ENCODE measurements at regions not wholly inside any gene's neighbourhood (a gene's known extent, or its start where the extent isn't known, plus 50 kb on each side); places are given as distances from the start of the nearest gene placed in this dataset.

GRCh38 chr9:19941874-19942273 is 153.0 kb upstream of the SLC24A2 start:
- TF ChIP-seq CTCF (IDR thresholded peaks at IDR 0.05; ENCODE audit: low read depth, low read length) = no peak
- no peak for TF ChIP-seq POLR2A (IDR thresholded peaks at IDR 0.05; ENCODE audit: extremely low read depth, insufficient read length)
- TF ChIP-seq MYC (IDR thresholded peaks at IDR 0.05; ENCODE audit: low read depth, low read length) = no peak
- no peak for TF ChIP-seq MAX (IDR thresholded peaks at IDR 0.05; ENCODE audit: low read depth, low read length)
- no peak for DNase-seq (ENCODE audit: low read depth)
- H3K4me3 ChIP-seq (ENCODE audit: low read depth, low read length) = no peak overlapping the region

GRCh38 chr9:19940811-19941535 is 152.1 kb upstream of the SLC24A2 start:
- H3K4me3 ChIP-seq (ENCODE audit: low read depth, low read length) = no peak overlapping the region
- no peak for DNase-seq (ENCODE audit: low read depth)
- TF ChIP-seq CTCF (IDR thresholded peaks at IDR 0.05; ENCODE audit: low read depth, low read length) = no peak
- no peak for TF ChIP-seq POLR2A (IDR thresholded peaks at IDR 0.05; ENCODE audit: extremely low read depth, insufficient read length)
- TF ChIP-seq MAX (IDR thresholded peaks at IDR 0.05; ENCODE audit: low read depth, low read length) = no peak
- TF ChIP-seq MYC (IDR thresholded peaks at IDR 0.05; ENCODE audit: low read depth, low read length) = no peak

GRCh38 chr9:19939734-19940278 is 151.0 kb upstream of the SLC24A2 start:
- TF ChIP-seq MAX (IDR thresholded peaks at IDR 0.05; ENCODE audit: low read depth, low read length) (no peak), POLR2A (IDR thresholded peaks at IDR 0.05; ENCODE audit: extremely low read depth, insufficient read length) (no peak), CTCF (IDR thresholded peaks at IDR 0.05; ENCODE audit: low read depth, low read length) (no peak), MYC (IDR thresholded peaks at IDR 0.05; ENCODE audit: low read depth, low read length) (no peak)
- DNase-seq (ENCODE audit: low read depth) = peak; percentile 42
- no peak overlapping the region for H3K4me3 ChIP-seq (ENCODE audit: low read depth, low read length)

DNA sequence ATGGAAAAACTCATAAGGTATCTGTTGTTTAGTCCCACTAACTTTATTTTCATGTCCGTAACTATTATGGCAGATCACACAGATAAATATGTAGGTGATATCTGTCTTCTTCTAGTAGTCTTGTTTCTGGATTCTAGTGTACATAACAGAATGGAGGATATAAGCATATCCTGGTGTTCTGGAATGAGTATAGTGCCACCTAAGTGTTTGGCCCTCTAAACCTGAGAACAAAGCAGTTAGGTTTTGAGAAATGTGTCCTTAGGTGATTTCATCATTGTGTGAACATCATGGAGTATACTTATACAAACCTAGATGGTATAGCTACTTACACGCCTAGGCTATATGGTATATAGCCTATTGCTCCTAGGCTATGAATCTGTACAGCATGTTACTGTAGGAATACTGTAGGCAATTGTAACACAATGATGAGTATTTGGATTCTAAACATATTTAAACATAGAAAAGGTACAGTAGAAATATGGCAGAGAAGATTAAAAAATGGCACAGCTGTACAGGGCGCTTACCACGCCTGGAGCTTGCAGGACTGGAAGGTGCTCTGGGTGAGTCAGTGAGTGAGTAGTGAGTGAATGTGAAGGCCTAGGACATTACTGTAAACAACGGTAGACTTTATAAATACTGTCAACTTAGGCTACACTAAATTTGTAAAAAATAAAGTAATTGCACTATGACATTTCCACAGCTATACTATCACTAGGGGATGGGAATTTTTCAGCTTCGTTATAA is 150.3 kb upstream of the SLC24A2 start:
- TF ChIP-seq POLR2A (IDR thresholded peaks at IDR 0.05; ENCODE audit: extremely low read depth, insufficient read length) = no peak
- TF ChIP-seq MAX (IDR thresholded peaks at IDR 0.05; ENCODE audit: low read depth, low read length) = no peak
- TF ChIP-seq MYC (IDR thresholded peaks at IDR 0.05; ENCODE audit: low read depth, low read length) = no peak
- no peak for TF ChIP-seq CTCF (IDR thresholded peaks at IDR 0.05; ENCODE audit: low read depth, low read length)
- H3K4me3 ChIP-seq (ENCODE audit: low read depth, low read length) = no peak overlapping the region
- no peak for DNase-seq (ENCODE audit: low read depth)

DNA sequence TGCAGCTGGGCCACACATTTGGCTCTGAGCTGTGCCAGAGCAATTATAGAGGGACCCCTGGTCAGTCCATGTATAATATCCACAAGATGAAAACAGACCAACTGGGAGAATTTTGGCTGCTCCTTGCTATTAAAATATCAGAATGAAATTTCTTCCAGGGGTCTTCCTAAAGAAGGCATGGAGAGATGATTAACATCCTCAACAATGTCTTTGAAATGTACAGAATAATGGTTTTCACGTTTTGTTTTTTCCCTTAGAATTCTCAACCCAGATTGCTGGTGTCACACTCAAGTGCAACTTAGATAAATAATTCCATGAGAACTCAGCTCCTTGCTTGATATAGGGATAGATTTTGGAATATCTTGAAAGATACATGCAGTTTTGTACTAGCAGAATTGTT is 148.3 kb upstream of the SLC24A2 start:
- no peak for DNase-seq (ENCODE audit: low read depth)
- TF ChIP-seq CTCF (IDR thresholded peaks at IDR 0.05; ENCODE audit: low read depth, low read length) = no peak

More for the DNA sequence above, 148.3 kb upstream of the SLC24A2 start:
- H3K4me3 ChIP-seq (ENCODE audit: low read depth, low read length) = no peak overlapping the region
